GM12878 (cell line): ENCODE measurements at regions not wholly inside any gene's neighbourhood (a gene's known extent, or its start where the extent isn't known, plus 50 kb on each side); places are given as distances from the start of the nearest gene placed in this dataset.

Experiments
- ATAC-seq: fragments of 200-7000 bp; cut with Tn5 transposase; 3 replicates; pipeline ENCODE4 v1.9.1; 2020; ENCODE audit warnings: mild to moderate bottlenecking, moderate library complexity
- BruUV-seq: library from RNA; stranded (reverse); fragments of 400-500 nt; replicated peaks from 2 replicates; lab custom pipeline; 2021; lab: Mats Ljungman, UMichigan
- CTCF ChIA-PET: fragments of 300-600 bp; sonication (Branson Sonifier 250); formaldehyde crosslinking; extraction: SDS; loops from one replicate; lab custom pipeline; 2021; ENCODE audit warnings: inconsistent platforms; lab: Yijun Ruan, JAX
- POLR2A ChIA-PET: fragments of 350-600 bp; formaldehyde crosslinking; extraction: SDS; loops from one replicate; lab custom pipeline; 2021; ENCODE audit warnings: inconsistent platforms; lab: Charles Lee
- RAD21 ChIA-PET: fragments of 300-600 bp; sonication (Branson Sonifier 250); formaldehyde crosslinking; loops from one replicate; lab custom pipeline; 2023; ENCODE audit warnings: antibody characterized with exemption; ENCODE audit not compliant: unreplicated experiment; lab: Charles Lee
- SMC1A ChIA-PET: fragments of 300-600 bp; sonication (Branson Sonifier 250); formaldehyde crosslinking; loops from one replicate; lab custom pipeline; 2023; ENCODE audit not compliant: unreplicated experiment, uncharacterized antibody; lab: Charles Lee
- DNase-seq: peaks from one replicate; pipeline ENCODE4 v3.0.0-alpha.2; 2011; ENCODE audit warnings: low read depth, low spot score
- FAIRE-seq: peaks from 3 replicates; lab custom pipeline; 2011; peaks lifted over from hg19 to GRCh38; lab: Jason Lieb, UNC
- H2AFZ ChIP-seq: 2 replicates; pipeline ENCODE4 v1.6.0; 2011; ENCODE audit warnings: low read depth, low read length, control low read depth; ENCODE audit not compliant: control insufficient read depth
- H3K27ac ChIP-seq: 2 replicates; pipeline ENCODE4 v1.5.1; 2011; ENCODE audit warnings: control low read depth; ENCODE audit not compliant: control insufficient read depth, insufficient read depth
- H3K27me3 ChIP-seq, 2 experiments: replicated peaks in 1 of 2; 2 replicates each; pipeline versions ENCODE4 v1.6.0 to v1.6.1; 2011; ENCODE audit warnings: low read length in 1 of 2; ENCODE audit not compliant: control insufficient read depth in 2 of 2, insufficient read depth in 2 of 2
- H3K36me3 ChIP-seq, 2 experiments: 2 replicates each; pipeline ENCODE4 v1.5.1; 2011; ENCODE audit warnings: low read length in 1 of 2; ENCODE audit not compliant: control insufficient read depth in 2 of 2, insufficient read depth in 2 of 2
- H3K4me1 ChIP-seq: 2 replicates; pipeline ENCODE4 v1.6.1; 2011; ENCODE audit warnings: mild to moderate bottlenecking, low read length, moderate library complexity, mixed read lengths; ENCODE audit not compliant: control insufficient read depth, insufficient read depth
- H3K4me2 ChIP-seq: 2 replicates; pipeline ENCODE4 v1.6.0; 2011; ENCODE audit warnings: control low read depth; ENCODE audit not compliant: control insufficient read depth, insufficient read depth
- H3K4me3 ChIP-seq: fragments of 200-600 bp; sonication (generic); 2 replicates; pipeline ENCODE4 v1.5.1; 2016
- H3K79me2 ChIP-seq: 2 replicates; pipeline ENCODE4 v1.6.0; 2011; ENCODE audit warnings: low read length; ENCODE audit not compliant: control insufficient read depth, insufficient read depth
- H3K9ac ChIP-seq: 2 replicates; pipeline ENCODE4 v1.8.0; 2011; ENCODE audit warnings: low read length, control low read depth, mixed read lengths; ENCODE audit not compliant: control insufficient read depth, insufficient read depth
- H3K9me3 ChIP-seq: replicated peaks from 3 replicates; pipeline ENCODE4 v1.5.1; 2011; ENCODE audit warnings: mild to moderate bottlenecking, low read length; ENCODE audit not compliant: control insufficient read depth, insufficient read depth
- H4K20me1 ChIP-seq: 2 replicates; pipeline ENCODE4 v1.6.0; 2011; ENCODE audit not compliant: control insufficient read depth, insufficient read depth
- BCLAF1 ChIP-seq: fragments of 450-650 bp; IDR thresholded peaks from 2 replicates; pipeline ENCODE4 v1.6.1; 2017; ENCODE audit warnings: antibody characterized with exemption, mild to moderate bottlenecking, moderate library complexity
- BRCA1 ChIP-seq: IDR thresholded peaks from 2 replicates; pipeline ENCODE4 v1.6.1; 2011; ENCODE audit warnings: low read depth, low read length, improper control_type of control experiment
- CHD4 ChIP-seq: fragments of 200-600 bp; sonication (generic); IDR thresholded peaks from 2 replicates; pipeline ENCODE4 v1.6.1; 2016; ENCODE audit warnings: mild to moderate bottlenecking
- DPF2 ChIP-seq: fragments of 450-650 bp; IDR thresholded peaks from 2 replicates; pipeline ENCODE4 v1.6.1; 2017; ENCODE audit warnings: mild to moderate bottlenecking
- HCFC1 ChIP-seq: fragments of 150-350 bp; IDR thresholded peaks from 2 replicates; pipeline ENCODE4 v1.6.1; 2014; ENCODE audit warnings: low read length
- HDGF ChIP-seq: fragments of 450-650 bp; IDR thresholded peaks from 2 replicates; pipeline ENCODE4 v1.6.1; 2016; ENCODE audit warnings: antibody characterized with exemption
- MLLT1 ChIP-seq: fragments of 450-650 bp; IDR thresholded peaks from 2 replicates; pipeline ENCODE4 v1.6.1; 2016; ENCODE audit warnings: mild to moderate bottlenecking
- NFXL1 ChIP-seq: fragments of 450-650 bp; IDR thresholded peaks from 2 replicates; pipeline ENCODE4 v1.6.1; 2017; ENCODE audit warnings: antibody characterized with exemption, mild to moderate bottlenecking, borderline replicate concordance
- PBX3 ChIP-seq: IDR thresholded peaks from 2 replicates; pipeline ENCODE4 v1.6.1; 2011; ENCODE audit warnings: mild to moderate bottlenecking, low read depth, low read length, moderate library complexity; ENCODE audit not compliant: insufficient replicate concordance
- RELA ChIP-seq: fragments of 450-650 bp; IDR thresholded peaks from 2 replicates; pipeline ENCODE4 v1.8.0; 2014; ENCODE audit warnings: borderline replicate concordance; ENCODE audit not compliant: partially characterized antibody
- WRNIP1 ChIP-seq: IDR thresholded peaks from 2 replicates; pipeline ENCODE4 v1.6.1; 2011; ENCODE audit warnings: low read depth, low read length, improper control_type of control experiment, borderline replicate concordance
- ZNF274 ChIP-seq: IDR thresholded peaks from one replicate; pipeline ENCODE4 v1.8.0; 2011; ENCODE audit not compliant: insufficient read length, insufficient read depth
- ZSCAN29 ChIP-seq: fragments of 450-650 bp; IDR thresholded peaks from 2 replicates; pipeline ENCODE4 v1.6.1; 2017; ENCODE audit warnings: mild to moderate bottlenecking, moderate library complexity
- WGBS: methylation state at CpG from one replicate; pipeline ENCODE4 v1.1.6; 2016; ENCODE audit warnings: low lambda C conversion rate; ENCODE audit not compliant: insufficient replicate concordance, insufficient coverage; ENCODE audit errors: missing lambda C conversion rate; 5-methylcytosine and 5-hydroxymethylcytosine counted together
- in situ Hi-C: fragments of 300-500 bp; cut with MboI; formaldehyde crosslinking; loops from 9 replicates; pipeline ENCODE4 v1.14.3; 2018; ENCODE audit warnings: mixed read lengths
- intact Hi-C: fragments of 100-400 bp; cut with micrococcal nuclease; formaldehyde crosslinking; loops from one replicate; pipeline ENCODE4 v1.14.2; 2022; ENCODE audit not compliant: unreplicated experiment

DNA sequence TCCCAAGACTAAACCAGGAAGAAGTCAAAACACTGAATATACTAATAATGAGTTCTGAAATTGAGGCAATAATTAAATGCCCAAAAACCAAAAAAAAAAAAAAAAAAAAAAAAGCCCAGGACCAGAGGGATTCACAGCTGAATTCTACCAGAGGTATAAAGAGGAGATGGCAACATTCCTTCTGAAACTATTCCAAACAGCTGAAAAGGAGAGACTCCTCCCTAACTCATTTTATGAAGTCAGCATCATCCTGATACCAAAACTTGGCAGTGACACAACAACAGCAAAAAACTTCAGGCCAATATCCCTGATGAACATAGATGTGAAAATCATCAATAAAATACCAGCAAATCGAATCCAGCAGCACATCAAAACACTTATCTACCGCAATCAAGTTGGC is 108.5 kb upstream of the COL3A1 start:
- Histone ChIP-seq H2AFZ (no peak overlapping the region), H3K9me3 (no peaks in the 10 kb centered on the region), H3K9ac (no peak overlapping the region), H3K79me2 (no peaks in the 10 kb centered on the region), H3K4me3 (no peak overlapping the region), H3K36me3 (no peaks in the 10 kb centered on the region), H3K27ac (no peak overlapping the region), H4K20me1 (no peaks in the 10 kb centered on the region), H3K27me3 (no peaks in the 10 kb centered on the region), H3K4me2 (no peak overlapping the region), H3K4me1 (no peaks in the 10 kb centered on the region)
- ATAC-seq (no peak), DNase-seq (no peak), FAIRE-seq (no peak)
- RAD21 ChIA-PET, result no interaction called here
- intact Hi-C loops, result no loop called here
- no TSS peak for BruUV-seq
- in situ Hi-C loops, result no loop called here
- POLR2A ChIA-PET, result no interaction called here
- 24% methylated on average over 2 of the region's 2 CpGs for WGBS
- CTCF ChIA-PET, result no interaction called here
- SMC1A ChIA-PET, result no interaction called here
- TF ChIP-seq DPF2 (no peak), RELA (no peak), ZNF274 (no peak), WRNIP1 (no peak), CHD4 (no peak), MLLT1 (no peak), BCLAF1 (no peak), PBX3 (no peak), ZSCAN29 (no peak), NFXL1 (no peak), HDGF (no peak), HCFC1 (no peak), BRCA1 (no peak)
